NCI-H345 (cell line): ENCODE measurements at regions not wholly inside any gene's neighbourhood (a gene's known extent, or its start where the extent isn't known, plus 50 kb on each side); places are given as distances from the start of the nearest gene placed in this dataset.
"Not testable (repeated sequence)": the region's sequence is repeated elsewhere in the genome, so short reads cannot be mapped to it uniquely, and the experiment has no call there.

Source experiments
- DNase-seq: peaks from one replicate; lab custom pipeline; 2025; lab: John Stamatoyannopoulos, UW

GRCh38 chr1:47661040-47661439, 223.2 kb downstream of the FOXD2 start:
- DNase-seq, result peak; percentile 69

- no peak for DNase-seq
Measured at GRCh38 chr1:47662068-47662467, 224.2 kb downstream of the FOXD2 start.

- no peak for DNase-seq
Measured at GRCh38 chr1:47663286-47663685, 225.4 kb downstream of the FOXD2 start.

- DNase-seq, result no peak
Measured at GRCh38 chr1:47664356-47664755, 226.5 kb downstream of the FOXD2 start.

- DNase-seq, result not testable (repeated sequence)
Measured at GRCh38 chr1:47664896-47665295, 227.1 kb downstream of the FOXD2 start.

- no peak for DNase-seq
Measured at GRCh38 chr1:47669081-47669585, 231.3 kb downstream of the FOXD2 start.

- no peak for DNase-seq
Measured at GRCh38 chr1:47672622-47673021, 234.8 kb downstream of the FOXD2 start.

GRCh38 chr1:47674189-47674588, 236.3 kb downstream of the FOXD2 start:
- DNase-seq, result no peak

- DNase-seq, result no peak
Measured at GRCh38 chr1:47675047-47675675, 237.3 kb downstream of the FOXD2 start.

- DNase-seq, result no peak
Measured at GRCh38 chr1:47675721-47676120, 237.9 kb downstream of the FOXD2 start.

- no peak for DNase-seq
Measured at GRCh38 chr1:47676311-47677054, 238.6 kb downstream of the FOXD2 start.

- no peak for DNase-seq
Measured at GRCh38 chr1:47677241-47677940, 239.5 kb downstream of the FOXD2 start.

- DNase-seq, result no peak
Measured at GRCh38 chr1:47678464-47678980, 240.7 kb downstream of the FOXD2 start.

GRCh38 chr1:47679301-47679791, 241.5 kb downstream of the FOXD2 start:
- no peak for DNase-seq

GRCh38 chr1:47679826-47680225, 242.0 kb downstream of the FOXD2 start:
- DNase-seq, result no peak

- DNase-seq, result no peak
Measured at GRCh38 chr1:47680815-47681475, 243.1 kb downstream of the FOXD2 start.

- DNase-seq, result no peak
Measured at GRCh38 chr1:47681735-47682134, 243.9 kb downstream of the FOXD2 start.

GRCh38 chr1:47682198-47682597, 244.4 kb downstream of the FOXD2 start:
- no peak for DNase-seq

GRCh38 chr1:47682786-47683350, 245.0 kb downstream of the FOXD2 start:
- DNase-seq, result no peak

- no peak for DNase-seq
Measured at GRCh38 chr1:47683401-47683800, 245.6 kb downstream of the FOXD2 start.

GRCh38 chr1:47684518-47684917, 246.7 kb downstream of the FOXD2 start:
- no peak for DNase-seq
